Upper lobe of right lung (tissue), 1 donor: ENCODE measurements at regions not wholly inside any gene's neighbourhood (a gene's known extent, or its start where the extent isn't known, plus 50 kb on each side); places are given as distances from the start of the nearest gene placed in this dataset.

Experiments used
- ATAC-seq: fragments of 200-7000 bp; cut with Tn5 transposase; one replicate; pipeline ENCODE4 v1.9.1; 2020; ENCODE audit warnings: mild to moderate bottlenecking, moderate library complexity
- DNase-seq: peaks from one replicate; pipeline ENCODE4 v3.0.0-alpha.2; 2020
- H3K27ac ChIP-seq: fragments of 200-600 bp; one replicate; pipeline ENCODE4 v1.8.0; 2022
- H3K27me3 ChIP-seq: fragments of 200-600 bp; one replicate; pipeline ENCODE4 v1.8.0; 2022; ENCODE audit warnings: mild to moderate bottlenecking
- H3K36me3 ChIP-seq: fragments of 200-600 bp; one replicate; pipeline ENCODE4 v1.8.0; 2022
- H3K4me1 ChIP-seq: fragments of 200-600 bp; one replicate; pipeline ENCODE4 v1.8.0; 2022
- H3K4me3 ChIP-seq: fragments of 200-600 bp; one replicate; pipeline ENCODE4 v1.8.0; 2022; ENCODE audit warnings: mild to moderate bottlenecking
- H3K9me3 ChIP-seq: fragments of 200-600 bp; one replicate; pipeline ENCODE4 v1.8.0; 2022
- intact Hi-C: fragments of 100-400 bp; cut with DNase I; formaldehyde crosslinking; loops from one replicate; pipeline ENCODE4 v1.11.0; 2022
- TF ChIP-seq, protein P1 (sequence below): fragments of 200-600 bp; IDR thresholded peaks from one replicate; pipeline ENCODE4 v1.8.0; 2022; ENCODE audit warnings: antibody characterized with exemption
- donor health status: DM: no; HTN: yes; CAD: no; lungs with severe emphysema.

DNA sequence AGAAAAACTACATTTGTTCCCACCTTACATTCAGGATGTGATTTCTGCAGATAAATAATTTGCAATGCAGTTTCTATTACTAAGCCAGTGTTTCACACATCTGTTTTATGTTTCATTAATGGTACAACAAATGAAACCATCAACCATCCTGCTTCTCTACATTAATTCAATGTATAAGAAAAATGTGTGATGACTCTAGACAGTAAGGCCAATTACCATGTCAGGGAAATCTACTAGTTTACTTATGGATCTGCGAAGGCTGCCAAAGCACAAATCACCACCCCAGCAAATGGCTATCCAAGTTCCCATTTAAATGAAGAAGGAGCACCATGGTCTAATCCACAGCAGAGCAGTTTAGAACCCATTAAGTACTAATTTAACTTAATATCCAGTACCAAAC is 50.1 kb upstream of the NCAM1 start:
- TF ChIP-seq, protein P1, sequence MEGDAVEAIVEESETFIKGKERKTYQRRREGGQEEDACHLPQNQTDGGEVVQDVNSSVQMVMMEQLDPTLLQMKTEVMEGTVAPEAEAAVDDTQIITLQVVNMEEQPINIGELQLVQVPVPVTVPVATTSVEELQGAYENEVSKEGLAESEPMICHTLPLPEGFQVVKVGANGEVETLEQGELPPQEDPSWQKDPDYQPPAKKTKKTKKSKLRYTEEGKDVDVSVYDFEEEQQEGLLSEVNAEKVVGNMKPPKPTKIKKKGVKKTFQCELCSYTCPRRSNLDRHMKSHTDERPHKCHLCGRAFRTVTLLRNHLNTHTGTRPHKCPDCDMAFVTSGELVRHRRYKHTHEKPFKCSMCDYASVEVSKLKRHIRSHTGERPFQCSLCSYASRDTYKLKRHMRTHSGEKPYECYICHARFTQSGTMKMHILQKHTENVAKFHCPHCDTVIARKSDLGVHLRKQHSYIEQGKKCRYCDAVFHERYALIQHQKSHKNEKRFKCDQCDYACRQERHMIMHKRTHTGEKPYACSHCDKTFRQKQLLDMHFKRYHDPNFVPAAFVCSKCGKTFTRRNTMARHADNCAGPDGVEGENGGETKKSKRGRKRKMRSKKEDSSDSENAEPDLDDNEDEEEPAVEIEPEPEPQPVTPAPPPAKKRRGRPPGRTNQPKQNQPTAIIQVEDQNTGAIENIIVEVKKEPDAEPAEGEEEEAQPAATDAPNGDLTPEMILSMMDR: no peak
- H3K27ac ChIP-seq: no peak overlapping the region
- DNase-seq (no peak), ATAC-seq (no peak)
- H3K27me3 ChIP-seq: no peaks in the 10 kb centered on the region
- no peaks in the 10 kb centered on the region for H3K4me1 ChIP-seq
- H3K36me3 ChIP-seq: no peaks in the 10 kb centered on the region
- no peaks in the 10 kb centered on the region for H3K9me3 ChIP-seq
- intact Hi-C loops: no loop called here
- no peak overlapping the region for H3K4me3 ChIP-seq
